Neural progenitor cell (in vitro differentiated cells): ENCODE measurements at regions not wholly inside any gene's neighbourhood (a gene's known extent, or its start where the extent isn't known, plus 50 kb on each side); places are given as distances from the start of the nearest gene placed in this dataset.

Source experiments
- CTCF ChIP-seq: fragments of 200-600 bp; sonication (generic); IDR thresholded peaks from 2 replicates; pipeline ENCODE4 v1.5.1; 2017; ENCODE audit warnings: antibody characterized with exemption, mild to moderate bottlenecking
- EZH2 ChIP-seq: fragments of 200-600 bp; sonication (generic); IDR thresholded peaks from 2 replicates; pipeline ENCODE4 v1.6.1; 2017; ENCODE audit warnings: antibody characterized with exemption, mild to moderate bottlenecking, moderate library complexity
- EZH2phosphoT487 ChIP-seq: fragments of 200-600 bp; sonication (generic); IDR thresholded peaks from 2 replicates; pipeline ENCODE4 v1.6.1; 2017; ENCODE audit warnings: antibody characterized with exemption

DNA sequence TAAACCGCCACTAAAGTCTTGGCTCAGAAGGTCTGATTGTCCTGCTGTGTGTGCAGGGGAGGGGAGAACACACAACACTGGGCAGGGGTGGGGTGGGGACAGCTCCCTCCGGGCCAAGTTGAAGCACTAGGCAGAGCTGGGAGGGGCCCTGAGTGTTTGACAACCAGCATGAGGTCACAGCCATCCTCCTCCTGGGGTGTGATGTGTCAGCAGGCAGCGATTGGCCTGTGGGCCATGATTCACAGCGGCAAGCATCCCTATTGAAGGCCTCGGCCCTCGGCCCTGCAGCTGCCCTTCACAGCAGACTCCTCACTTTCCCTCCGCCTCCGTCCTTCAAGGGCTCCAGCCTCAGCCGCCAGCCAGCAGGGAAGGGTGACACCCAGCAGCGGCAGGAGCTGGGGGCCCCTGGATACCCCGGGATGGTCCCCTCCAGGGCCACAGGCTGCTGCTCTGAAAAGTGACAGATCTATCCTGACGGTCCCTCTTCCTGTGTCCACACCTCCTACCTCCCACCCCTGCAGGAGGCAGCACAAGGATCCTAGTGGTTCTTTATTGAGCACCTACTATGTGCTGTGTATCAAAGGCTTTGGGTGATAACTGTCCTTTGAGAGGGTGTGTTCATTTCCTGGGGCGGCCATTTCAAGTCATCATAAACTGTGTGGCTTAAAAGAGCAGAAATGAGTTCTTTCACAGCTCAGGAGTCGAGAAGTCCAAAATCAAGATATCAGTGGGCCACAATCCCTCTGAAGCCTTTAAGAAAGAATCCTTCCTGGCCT lies 66.0 kb upstream of the SLC25A33 start:
- TF ChIP-seq CTCF (no peak), EZH2 (no peak), EZH2phosphoT487 (no peak)
